Endothelial cell of umbilical vein (primary cell): ENCODE measurements at regions not wholly inside any gene's neighbourhood (a gene's known extent, or its start where the extent isn't known, plus 50 kb on each side); places are given as distances from the start of the nearest gene placed in this dataset.

Source experiments
- BruUV-seq: library from RNA; stranded (reverse); fragments of 400-500 nt; replicated peaks from 2 replicates; lab custom pipeline; 2021; lab: Mats Ljungman, UMichigan
- CTCF ChIA-PET: fragments of 300-600, 350-600 bp; sonication (Branson Sonifier 250); formaldehyde crosslinking; loops from one replicate; lab custom pipeline; 2021; ENCODE audit warnings: antibody characterized with exemption, inconsistent platforms; lab: Charles Lee
- POLR2A ChIA-PET: fragments of 300-600, 350-600 bp; sonication (Branson Sonifier 250); formaldehyde crosslinking; loops from one replicate; lab custom pipeline; 2021; ENCODE audit warnings: antibody characterized with exemption, inconsistent platforms; lab: Charles Lee
- DNase-seq: peaks from one replicate; pipeline ENCODE4 v3.0.0-alpha.2; 2011; ENCODE audit warnings: low read depth, low spot score
- FAIRE-seq: peaks from 2 replicates; lab custom pipeline; 2011; peaks lifted over from hg19 to GRCh38; lab: Jason Lieb, UNC
- H2AFZ ChIP-seq: 2 replicates; pipeline ENCODE4 v1.6.0; 2012; ENCODE audit warnings: low read depth, low read length, control low read depth, inconsistent platforms
- H3K27ac ChIP-seq: 2 replicates; pipeline ENCODE4 v1.5.1; 2011; ENCODE audit warnings: low read depth, mild to moderate bottlenecking, control low read depth, low read length, moderate library complexity; ENCODE audit not compliant: insufficient read depth
- H3K27me3 ChIP-seq, 2 experiments: 2 replicates each; pipeline versions ENCODE4 v1.6.0 to v1.6.1; 2011; ENCODE audit warnings: low read length in 2 of 2, mixed read lengths in 1 of 2; ENCODE audit not compliant: control insufficient read depth in 2 of 2, insufficient read depth in 2 of 2
- H3K36me3 ChIP-seq, 2 experiments: 2 replicates in 1 of 2; 3 replicates in 1 of 2; pipeline ENCODE4 v1.5.1; 2011; ENCODE audit warnings: low read length in 2 of 2, mild to moderate bottlenecking in 1 of 2, moderate library complexity in 1 of 2; ENCODE audit not compliant: control insufficient read depth in 2 of 2, insufficient read depth in 2 of 2; ENCODE audit errors: extremely low read depth in 1 of 2
- H3K4me1 ChIP-seq: 3 replicates; pipeline ENCODE4 v1.5.1; 2011; ENCODE audit warnings: mild to moderate bottlenecking, low read length; ENCODE audit not compliant: control insufficient read depth, insufficient read depth; ENCODE audit errors: extremely low read depth
- H3K4me2 ChIP-seq: 2 replicates; pipeline ENCODE4 v1.6.1; 2011; ENCODE audit warnings: low read length, control low read depth, mixed read lengths; ENCODE audit not compliant: insufficient read depth
- H3K4me3 ChIP-seq, 3 experiments: fragments of 200-600 bp in 1 of 3; sonication (generic), shearing (Covaris generic) in 1 of 3; replicated peaks in 1 of 3; 2 replicates each; pipeline ENCODE4 v1.5.1; 2011 to 2016; ENCODE audit warnings: control low read depth in 3 of 3, low read length in 3 of 3, mild to moderate bottlenecking in 2 of 3, inconsistent platforms in 1 of 3, low read depth in 1 of 3, moderate library complexity in 1 of 3; ENCODE audit not compliant: insufficient read depth in 1 of 3
- H3K79me2 ChIP-seq: 2 replicates; pipeline ENCODE4 v1.6.0; 2012; ENCODE audit warnings: low read length, inconsistent platforms; ENCODE audit not compliant: control insufficient read depth, insufficient read depth
- H3K9ac ChIP-seq: replicated peaks from 2 replicates; pipeline ENCODE3; 2011; ENCODE audit warnings: low read length, control low read depth; ENCODE audit not compliant: insufficient read depth; ENCODE audit errors: extremely low read depth
- H3K9me1 ChIP-seq: replicated peaks from 3 replicates; pipeline ENCODE4 v1.6.0; 2011; ENCODE audit warnings: mild to moderate bottlenecking, low read length; ENCODE audit not compliant: control insufficient read depth, insufficient read depth; ENCODE audit errors: extremely low read depth
- H3K9me3 ChIP-seq: replicated peaks from 2 replicates; pipeline ENCODE4 v1.5.1; 2012; ENCODE audit warnings: low read length, inconsistent platforms; ENCODE audit not compliant: control insufficient read depth, insufficient read depth
- H4K20me1 ChIP-seq: replicated peaks from 2 replicates; pipeline ENCODE3; 2011; ENCODE audit warnings: mild to moderate bottlenecking, low read length; ENCODE audit not compliant: control insufficient read depth, insufficient read depth; ENCODE audit errors: extremely low read depth
- CTCF ChIP-seq, 2 donors: IDR thresholded peaks; 1 replicate in 1 of 2; 2 replicates in 1 of 2; pipeline ENCODE4 v1.5.1; 2011; ENCODE audit warnings: low read length in 2 of 2, mild to moderate bottlenecking in 2 of 2, moderate library complexity in 2 of 2, control low read depth in 1 of 2, inconsistent platforms in 1 of 2, low read depth in 1 of 2; ENCODE audit not compliant: insufficient read depth in 1 of 2; ENCODE audit errors: extremely low read depth in 1 of 2
- EZH2 ChIP-seq: IDR thresholded peaks from 2 replicates; pipeline ENCODE4 v1.6.1; 2012; ENCODE audit warnings: borderline replicate concordance, low read depth, mild to moderate bottlenecking, moderate library complexity, low read length, inconsistent platforms; ENCODE audit not compliant: severe bottlenecking
- FOS ChIP-seq: IDR thresholded peaks from 2 replicates; pipeline ENCODE4 v1.6.1; 2011; ENCODE audit warnings: mild to moderate bottlenecking, low read length, moderate library complexity, borderline replicate concordance; ENCODE audit not compliant: insufficient read depth
- GATA2 ChIP-seq: IDR thresholded peaks from 2 replicates; pipeline ENCODE4 v1.7.0; 2011; ENCODE audit warnings: low read depth, mild to moderate bottlenecking, moderate library complexity, mixed read lengths, low read length; ENCODE audit not compliant: insufficient read length, insufficient read depth
- JUN ChIP-seq: IDR thresholded peaks from 2 replicates; pipeline ENCODE4 v1.6.1; 2011; ENCODE audit warnings: borderline replicate concordance, low read depth; ENCODE audit not compliant: insufficient read length, insufficient read depth
- MAX ChIP-seq: IDR thresholded peaks from 2 replicates; pipeline ENCODE4 v1.6.1; 2011; ENCODE audit not compliant: insufficient read depth, insufficient read length
- MYC ChIP-seq: IDR thresholded peaks from one replicate; pipeline ENCODE4 v1.6.1; 2011; ENCODE audit warnings: mild to moderate bottlenecking, low read depth, low read length
- POLR2A ChIP-seq: IDR thresholded peaks from 2 replicates; pipeline ENCODE4 v1.6.1; 2012; ENCODE audit warnings: low read depth, mild to moderate bottlenecking, control low read depth, low read length
- POLR2AphosphoS5 ChIP-seq: IDR thresholded peaks from 2 replicates; pipeline ENCODE4 v1.6.1; 2012; ENCODE audit warnings: low read depth, mild to moderate bottlenecking, control low read depth, low read length, moderate library complexity; ENCODE audit not compliant: insufficient read depth
- dilution Hi-C: fragments of 300-500 bp; cut with MboI; formaldehyde crosslinking; loops from one replicate; pipeline ENCODE4 v1.15.0; 2019; ENCODE audit warnings: low sequenced_read_pairs; ENCODE audit not compliant: extremely low pct_ligation_motif_present
- intact Hi-C: fragments of 100-400 bp; cut with micrococcal nuclease; formaldehyde crosslinking; loops from one replicate; pipeline ENCODE4 v1.10.0; 2022

DNA sequence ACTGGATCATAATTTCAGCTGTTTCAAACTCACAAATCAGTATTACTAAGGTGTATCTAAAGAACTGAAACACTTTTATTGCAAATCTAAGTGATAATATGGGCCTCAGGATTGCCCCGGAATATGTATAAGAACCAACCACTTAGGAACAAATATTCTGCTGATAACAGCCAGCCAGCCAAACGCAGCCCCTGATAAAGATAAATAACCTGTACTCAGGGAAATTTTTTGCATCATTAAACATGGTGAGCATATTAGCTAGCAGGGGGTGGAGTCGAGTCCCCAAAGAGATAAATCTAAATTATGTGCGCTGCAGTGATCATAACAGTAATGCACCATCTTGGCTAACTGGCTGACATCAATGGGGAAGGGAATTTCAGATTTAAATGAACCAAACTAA lies 410.2 kb upstream of the MAP3K7 start:
- H4K20me1 ChIP-seq: no peaks in the 10 kb centered on the region
- no peaks in the 10 kb centered on the region for H3K9me1 ChIP-seq
- no peak overlapping the region for H3K4me3 ChIP-seq
- TF ChIP-seq CTCF (IDR thresholded peaks at IDR 0.05; ENCODE audit: extremely low read depth in 1 of 2, insufficient read depth in 1 of 2, low read depth in 1 of 2, low read length in 2 of 2) (no peak), POLR2A (no peak), EZH2 (no peak), JUN (no peak), GATA2 (no peak), MAX (no peak), FOS (no peak)
- H3K27me3 ChIP-seq: no peaks in the 10 kb centered on the region
- no peak for FAIRE-seq
- no peak overlapping the region for H3K27ac ChIP-seq
- intact Hi-C loops: no loop called here
- no peaks in the 10 kb centered on the region for H3K79me2 ChIP-seq
- H3K36me3 ChIP-seq: no peaks in the 10 kb centered on the region
- no TSS peak for BruUV-seq
- no peak overlapping the region for H2AFZ ChIP-seq
- H3K4me2 ChIP-seq: no peak overlapping the region
- CTCF ChIA-PET: no interaction called here
- no peak for DNase-seq
- H3K4me1 ChIP-seq: no peaks in the 10 kb centered on the region
- H3K9me3 ChIP-seq: no peaks in the 10 kb centered on the region
- dilution Hi-C loops: no loop called here
- POLR2A ChIA-PET: no interaction called here
- no peak overlapping the region for H3K9ac ChIP-seq

- intact Hi-C loops (no loop called here), dilution Hi-C loops (no loop called here)
- H3K9me1 ChIP-seq: no peaks in the 10 kb centered on the region
- CTCF ChIA-PET: no interaction called here
- no peak overlapping the region for H3K4me2 ChIP-seq
- FAIRE-seq (no peak), DNase-seq (no peak)
- no peak overlapping the region for H3K27ac ChIP-seq
- H3K9ac ChIP-seq: no peak overlapping the region
- no peak for TF ChIP-seq GATA2
- TF ChIP-seq POLR2A: no peak
- no peak for TF ChIP-seq MYC
- peak; percentile 60 for TF ChIP-seq FOS
- TF ChIP-seq POLR2AphosphoS5: no peak
- TF ChIP-seq MAX: no peak
- POLR2A ChIA-PET: no interaction called here
- no peaks in the 10 kb centered on the region for H3K4me1 ChIP-seq
- no peak overlapping the region for H2AFZ ChIP-seq
- H3K79me2 ChIP-seq: no peaks in the 10 kb centered on the region
- no peaks in the 10 kb centered on the region for H3K27me3 ChIP-seq
- no peak overlapping the region for H3K4me3 ChIP-seq
- H3K36me3 ChIP-seq: no peaks in the 10 kb centered on the region
- BruUV-seq: no TSS peak
- H4K20me1 ChIP-seq: no peaks in the 10 kb centered on the region
- H3K9me3 ChIP-seq: no peaks in the 10 kb centered on the region
Measured at GRCh38 chr6:90993770-90994169, 406.9 kb upstream of the MAP3K7 start.
